HG02798 (cell line): ENCODE measurements at regions not wholly inside any gene's neighbourhood (a gene's known extent, or its start where the extent isn't known, plus 50 kb on each side); places are given as distances from the start of the nearest gene placed in this dataset.
A peak's percentile ranks its signal among the peaks of the same experiment; 100 is the strongest.

Experiments
- ATAC-seq: cut with Tn5 transposase; IDR thresholded peaks from one replicate; pipeline ENCODE4 v1.9.1; 2021; ENCODE audit warnings: mild to moderate bottlenecking; ENCODE audit not compliant: unreplicated experiment, poor library complexity

DNA sequence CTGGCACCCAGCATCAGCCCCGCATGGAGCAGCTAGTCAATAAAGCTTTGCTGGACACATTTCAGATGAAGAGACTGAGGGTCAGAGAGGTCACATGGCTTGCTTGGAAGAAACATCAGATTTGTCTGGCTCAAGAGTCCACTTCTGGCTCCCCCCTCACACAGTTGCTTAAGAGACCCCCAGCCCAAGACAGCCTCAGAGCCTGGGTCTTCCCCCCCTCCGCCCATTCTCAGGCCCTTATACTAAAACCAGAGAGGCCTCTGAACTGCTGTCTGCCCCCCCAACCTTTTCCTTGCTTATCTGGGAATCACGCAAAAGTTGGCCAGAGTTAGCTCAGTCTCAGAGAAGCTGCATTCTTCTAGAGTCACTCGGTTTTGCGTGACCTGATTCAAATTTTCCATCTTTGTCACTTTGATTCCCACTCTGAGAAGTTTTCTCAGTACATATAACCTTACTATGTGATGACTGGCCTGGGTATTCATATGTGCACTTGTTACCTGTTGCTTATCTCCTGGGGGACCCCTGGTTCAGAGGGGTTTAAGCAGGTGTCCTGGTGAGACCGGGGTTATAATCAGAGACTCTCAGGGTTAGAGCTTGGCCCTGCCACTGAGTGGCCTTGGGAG is 145.4 kb upstream of the IER5L start:
- ATAC-seq: no peak

DNA sequence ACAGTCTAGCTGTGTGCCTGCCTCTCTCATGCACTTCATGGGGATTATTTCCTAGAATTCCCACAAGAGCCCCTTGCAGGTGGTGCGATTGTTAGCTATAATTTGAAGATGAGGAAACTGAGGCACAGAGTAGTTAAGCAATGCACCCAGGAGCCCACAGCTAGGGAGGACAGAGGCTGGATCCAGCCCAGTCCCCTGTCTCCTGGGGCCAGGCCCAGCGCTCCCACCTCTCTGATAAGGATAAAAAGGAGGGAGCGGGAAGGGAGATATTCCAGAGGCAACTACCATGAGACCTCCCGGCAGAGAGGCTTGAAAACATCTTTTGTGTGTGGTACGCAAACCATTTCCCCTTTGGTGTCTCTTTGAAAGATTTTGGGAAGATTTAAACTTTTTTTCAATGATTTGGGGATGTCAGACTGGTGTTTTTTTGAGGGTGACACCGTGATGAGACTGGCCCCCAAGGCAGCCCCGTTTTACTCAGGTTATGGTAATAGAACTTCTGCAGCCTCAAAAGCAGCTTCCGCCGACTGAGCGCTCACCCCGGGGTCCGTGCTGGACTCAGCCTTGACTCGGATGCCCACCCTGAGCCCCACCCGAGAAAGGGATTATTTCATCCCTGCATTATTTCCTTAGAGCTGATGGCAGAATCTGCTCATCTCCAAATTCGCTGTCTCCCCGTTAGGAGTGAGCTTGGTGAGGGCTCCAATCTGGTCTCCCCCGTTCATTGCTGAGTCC is 144.7 kb upstream of the IER5L start:
- ATAC-seq: no peak

DNA sequence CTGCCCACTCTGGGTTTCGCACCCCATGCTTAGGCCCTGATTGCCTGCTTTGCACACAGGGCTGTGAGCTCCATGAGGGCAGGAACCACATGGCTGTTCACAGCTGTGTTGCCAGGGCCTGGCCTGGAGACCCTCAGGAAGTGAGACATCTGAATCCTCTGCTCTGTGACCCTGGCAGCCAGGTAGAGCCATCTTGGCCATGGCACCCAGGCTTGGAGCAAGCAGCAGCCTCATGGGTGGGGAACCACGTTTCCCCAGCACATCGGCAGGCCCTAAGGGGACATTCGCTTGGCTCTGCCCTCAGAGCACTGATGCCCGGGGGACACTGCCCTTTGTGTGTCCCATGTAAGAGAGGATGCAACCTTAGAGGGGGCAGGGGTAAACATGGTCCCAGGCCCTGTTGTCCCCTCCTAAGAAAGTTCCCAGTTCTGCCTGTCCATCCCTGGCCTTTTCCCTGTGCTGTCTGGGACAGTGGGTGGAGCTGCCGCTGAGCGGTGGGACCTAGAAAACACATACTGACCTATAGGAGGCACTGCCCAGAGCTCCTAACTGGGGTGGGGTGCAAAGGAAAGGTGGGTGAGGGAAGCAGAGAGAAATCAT is 144.1 kb upstream of the IER5L start:
- ATAC-seq: no peak

DNA sequence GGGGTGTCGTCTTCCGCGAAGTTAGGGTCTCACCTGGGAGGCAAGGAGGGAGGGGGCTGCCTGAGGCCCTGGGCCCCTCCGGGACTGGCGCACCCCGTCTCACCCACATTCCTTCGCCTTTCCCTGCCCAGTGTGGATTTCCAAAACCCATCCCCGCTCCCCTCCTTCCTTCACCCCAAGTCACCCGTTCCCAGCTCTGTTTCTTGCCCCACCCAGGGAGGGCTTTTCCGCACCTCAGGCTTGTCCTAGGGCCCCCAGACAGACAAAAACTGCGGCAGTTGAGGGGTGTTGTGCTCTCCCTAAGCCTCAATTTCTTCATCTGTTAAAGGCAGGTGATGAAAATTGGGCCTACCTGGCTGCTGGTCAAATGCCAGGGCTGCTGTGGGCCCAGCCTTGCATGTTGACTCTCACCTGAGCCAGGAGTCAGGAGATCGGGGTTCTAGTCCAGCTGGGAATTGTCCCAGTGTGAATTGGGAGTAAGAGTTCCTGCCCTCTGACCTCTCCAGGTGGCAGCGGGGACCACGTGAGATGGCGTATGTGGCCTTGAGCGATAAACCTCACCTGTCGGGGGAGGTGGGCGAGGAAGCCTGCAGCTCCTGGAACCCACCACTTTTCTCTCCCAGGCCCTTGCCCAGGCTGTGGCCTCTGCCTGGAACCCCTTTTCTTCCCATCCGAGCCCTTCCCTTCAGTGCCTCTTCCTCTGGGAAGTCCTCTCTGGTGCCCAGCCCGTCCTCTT is 143.4 kb upstream of the IER5L start:
- no peak for ATAC-seq

DNA sequence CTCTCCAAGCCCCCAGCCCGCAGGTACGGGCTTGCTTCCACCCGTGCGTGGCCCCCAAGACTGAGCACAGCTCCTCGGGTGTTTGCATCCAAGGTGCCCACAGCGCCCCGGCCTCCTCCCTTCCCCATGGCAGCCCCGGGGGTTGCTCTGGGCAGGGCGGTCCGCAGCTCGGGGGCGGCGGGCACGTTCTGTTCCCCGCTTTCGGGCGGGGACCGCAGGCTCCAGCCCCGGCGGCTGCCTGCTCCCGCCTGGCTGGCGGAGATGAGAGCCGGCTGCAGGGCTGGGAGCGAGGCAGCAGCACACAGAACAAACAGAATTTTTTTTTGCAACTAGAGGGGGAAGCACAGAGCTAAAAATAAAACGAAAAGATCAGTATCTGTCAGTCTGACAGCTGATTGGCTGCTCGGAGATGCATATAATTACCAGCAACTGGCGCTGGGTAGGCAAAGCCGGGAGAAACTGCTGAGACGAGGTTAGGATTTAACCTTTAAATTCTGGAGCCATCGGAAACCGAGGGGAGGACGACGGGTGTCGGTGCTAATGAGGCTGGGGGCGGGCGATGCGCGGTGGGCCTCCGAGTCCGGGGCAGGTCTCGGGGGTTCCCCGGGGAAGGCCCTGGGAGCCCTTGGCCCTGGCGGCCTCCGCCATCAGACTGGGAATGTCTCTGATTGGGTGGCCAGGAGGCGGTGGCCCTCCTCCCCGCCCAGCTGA is 142.7 kb upstream of the IER5L start:
- ATAC-seq: peak; percentile 49

DNA sequence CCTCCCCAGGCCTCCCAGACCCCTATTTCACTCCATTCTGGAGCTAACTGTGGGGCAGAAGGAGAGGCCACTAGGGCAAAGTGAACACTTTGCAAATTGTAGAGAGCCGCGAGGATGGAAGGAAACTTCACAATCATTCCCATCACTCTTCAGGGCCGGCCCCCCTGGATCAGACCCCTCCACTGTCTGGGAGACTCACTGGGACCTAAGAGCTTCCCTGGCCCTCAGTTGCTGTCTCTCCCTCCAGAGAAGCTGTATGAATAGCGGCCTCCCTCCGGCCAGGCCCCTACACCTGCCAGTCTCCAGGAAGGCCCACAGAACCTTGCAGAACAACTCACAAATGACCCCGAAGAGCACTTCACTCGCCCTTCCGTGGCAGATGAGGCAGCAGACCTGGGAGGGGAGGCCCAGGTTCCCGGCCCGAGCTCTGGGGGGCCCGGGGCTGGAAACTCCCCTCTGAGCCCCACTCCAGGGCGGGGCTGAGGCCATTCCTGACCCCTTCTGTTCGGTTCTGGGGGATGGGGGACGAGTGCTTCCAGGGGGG is 141.9 kb upstream of the IER5L start:
- no peak for ATAC-seq

DNA sequence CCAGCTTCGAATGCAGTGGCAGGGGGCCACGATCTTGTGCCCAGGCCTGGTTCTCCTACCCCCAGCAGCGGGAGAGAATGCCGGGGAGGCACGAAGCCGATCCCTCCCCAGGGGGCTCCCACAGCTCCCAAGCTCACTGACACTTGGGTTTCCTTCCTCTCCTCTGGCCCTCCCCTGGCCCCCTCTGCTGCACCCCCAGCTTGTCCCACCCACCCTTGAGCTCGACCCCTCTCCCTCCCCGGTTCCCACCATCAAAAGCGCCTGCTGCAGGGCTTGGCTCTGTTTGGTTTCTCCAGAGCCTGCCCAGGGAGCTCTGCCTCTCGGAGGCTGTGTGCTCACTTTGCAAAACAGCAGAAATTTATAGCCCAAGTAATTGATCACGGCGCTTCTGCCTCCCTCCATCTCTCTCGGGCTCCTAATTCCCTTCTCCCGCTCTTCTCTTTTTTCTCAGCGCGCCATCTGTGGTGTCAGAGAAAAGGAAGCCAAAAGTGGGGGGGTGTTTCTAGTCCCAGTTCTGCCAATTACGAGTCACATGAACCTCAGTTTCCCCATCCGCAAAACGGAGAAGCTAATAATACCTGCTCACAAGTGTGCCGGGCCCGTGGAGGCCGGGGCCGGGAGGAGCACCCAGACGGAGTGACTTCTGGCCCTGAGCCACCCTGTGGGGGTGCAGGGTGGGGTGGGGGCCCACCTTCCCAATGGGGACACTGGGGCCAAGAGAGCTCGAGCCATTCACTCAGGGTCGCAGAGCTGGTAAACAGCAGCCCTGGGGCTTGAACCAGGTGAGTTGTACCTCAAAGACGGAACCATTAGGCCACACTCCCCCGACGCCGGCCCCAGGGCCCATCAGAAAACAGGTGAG is 141.2 kb upstream of the IER5L start:
- no peak for ATAC-seq

DNA sequence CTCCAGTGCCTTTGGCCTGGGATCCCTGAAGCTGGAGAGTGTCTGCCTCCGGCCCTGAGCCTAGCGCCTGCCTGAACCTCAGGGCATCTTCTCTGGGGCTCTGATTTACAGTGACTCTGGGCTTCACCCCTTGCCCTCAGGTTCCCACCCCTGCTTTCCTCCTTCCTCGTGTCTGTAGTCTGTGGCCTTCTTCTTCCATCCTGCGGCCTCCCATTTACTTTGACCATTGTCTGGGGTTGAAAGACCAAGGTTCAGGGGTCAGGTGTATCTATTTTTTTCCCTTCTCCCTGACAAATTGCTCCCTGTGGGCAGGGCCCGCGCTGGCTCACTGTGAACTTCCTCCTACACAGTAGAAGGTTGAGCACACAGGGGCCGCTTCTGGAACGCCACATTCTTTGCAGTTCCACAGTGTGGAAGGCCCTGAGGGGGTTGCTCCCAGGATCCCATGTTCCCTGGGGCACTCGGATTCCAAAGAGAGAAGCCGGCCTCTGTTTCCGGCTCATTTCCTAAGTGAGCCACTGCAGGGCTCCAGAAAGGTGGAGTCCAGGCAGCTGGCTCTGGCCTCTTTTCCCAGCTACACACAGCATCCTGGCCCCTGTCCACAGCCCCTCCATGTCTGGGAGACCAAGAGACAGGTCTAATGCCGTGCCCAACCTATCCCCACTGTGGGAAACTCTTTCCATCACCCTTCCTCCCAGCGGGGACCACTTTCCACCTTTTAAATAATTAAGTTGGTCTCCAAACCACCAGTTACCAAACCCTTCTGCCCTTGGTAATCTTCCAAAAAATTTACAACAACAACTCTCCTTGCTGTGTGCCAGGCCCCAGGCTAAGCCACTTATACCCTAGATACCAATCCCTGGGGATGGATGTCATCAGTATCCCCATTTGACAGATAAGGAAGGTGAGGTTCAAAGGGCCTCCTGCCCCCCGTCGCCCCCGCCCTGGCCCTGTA is 140.3 kb upstream of the IER5L start:
- no peak for ATAC-seq

DNA sequence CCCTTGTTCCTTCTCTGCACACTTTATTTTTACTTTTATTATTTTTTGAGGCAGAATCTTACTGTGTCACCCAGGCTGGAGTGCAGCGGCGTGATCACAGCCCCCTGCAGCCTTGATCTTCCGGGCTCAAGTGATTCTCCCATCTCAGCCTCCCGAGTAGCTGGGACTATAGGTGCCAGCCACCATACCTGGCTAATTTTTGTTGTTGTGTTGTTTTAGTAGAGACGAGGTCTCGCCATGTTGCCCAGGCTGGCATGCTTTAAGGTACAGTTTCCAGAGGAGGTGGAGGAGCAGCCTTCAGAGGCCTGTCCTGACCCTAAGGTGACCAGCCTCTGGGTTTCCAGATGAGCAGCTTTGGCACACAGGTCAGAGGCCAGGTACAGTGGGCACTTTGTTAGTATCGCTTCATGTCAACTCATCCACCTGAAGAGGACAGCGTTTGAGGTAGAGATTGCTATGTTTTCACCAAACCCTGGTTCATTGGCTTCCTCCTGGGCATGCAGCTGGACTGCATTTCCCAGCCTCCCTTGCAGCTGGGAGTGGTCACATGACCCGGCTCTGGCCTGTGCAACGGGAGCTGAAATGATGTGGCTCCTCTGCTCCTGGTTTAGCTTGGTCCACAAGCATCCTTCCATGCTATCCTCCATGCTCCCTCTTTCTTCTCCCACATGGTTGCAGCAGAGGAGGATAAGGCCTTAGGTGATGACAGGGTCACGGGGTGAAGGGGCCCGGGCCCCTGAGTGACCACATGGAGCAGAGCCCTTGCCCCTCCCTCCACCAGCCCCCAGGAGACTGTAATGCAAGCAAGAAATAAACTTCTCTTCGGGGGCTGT is 139.3 kb upstream of the IER5L start:
- no peak for ATAC-seq

DNA sequence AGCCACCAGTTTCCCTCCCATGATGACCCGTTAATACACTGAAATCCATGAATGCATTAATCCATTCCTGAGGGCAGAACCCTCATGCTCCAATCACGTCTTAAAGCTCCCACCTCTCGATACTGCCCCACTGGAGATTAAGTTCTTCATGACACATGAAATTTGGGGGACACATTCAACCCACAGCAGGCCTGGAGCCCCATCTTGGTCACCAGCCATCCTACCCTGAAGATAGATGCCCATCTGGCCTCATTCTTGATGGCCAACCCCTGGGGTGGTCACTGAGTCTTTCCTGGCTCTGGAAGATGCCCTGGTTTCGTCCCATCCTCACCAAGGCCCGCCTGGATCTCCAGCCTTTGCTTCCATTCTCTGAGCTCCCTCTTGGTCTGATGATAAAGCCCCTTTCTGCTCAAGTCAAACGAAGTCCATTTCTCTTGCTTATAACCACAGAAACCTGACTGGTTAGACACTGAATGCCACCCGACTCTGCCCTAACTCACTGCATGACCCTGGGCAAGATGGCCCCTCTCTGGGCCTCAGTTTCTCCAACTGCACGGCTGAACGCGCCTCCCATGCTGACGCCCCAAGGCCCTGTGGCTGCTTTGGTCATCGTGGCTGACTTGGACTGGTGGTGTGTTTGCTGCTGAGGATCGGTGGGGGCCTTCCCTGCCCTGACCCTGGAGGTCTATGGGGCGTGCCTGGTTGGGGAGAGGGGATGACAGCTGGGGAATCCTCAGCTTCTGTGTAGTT is 138.4 kb upstream of the IER5L start:
- no peak for ATAC-seq

DNA sequence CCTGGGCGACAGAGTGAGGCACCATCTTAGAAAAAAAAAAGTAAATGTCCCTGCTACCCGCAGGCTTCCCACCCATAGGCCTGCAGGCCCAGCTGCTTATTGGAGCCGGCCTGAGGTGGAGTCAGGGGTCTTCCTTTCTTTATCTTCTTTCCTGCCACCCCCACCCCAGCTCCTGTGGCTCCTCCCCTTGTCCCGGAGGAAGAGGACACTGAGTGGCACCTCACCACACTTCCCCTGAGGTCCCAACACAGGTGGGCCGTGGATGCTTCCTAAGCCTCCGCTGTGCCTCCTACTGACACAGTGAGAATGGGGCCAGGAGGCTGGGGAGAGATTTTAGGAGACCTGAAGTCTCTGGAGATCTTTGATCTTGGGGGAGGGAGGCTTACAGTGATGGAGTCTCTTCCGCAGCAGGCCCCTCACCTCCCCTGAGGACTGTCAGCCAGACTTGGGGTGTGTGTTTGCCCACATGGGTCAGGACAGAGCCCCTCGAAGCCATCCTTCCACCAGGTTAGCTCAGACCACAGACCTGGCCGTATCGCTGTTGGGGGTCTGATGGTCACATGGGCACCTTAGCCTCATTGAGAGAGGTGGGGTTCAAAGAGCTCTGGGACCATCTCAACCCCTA is 135.4 kb upstream of the IER5L start:
- ATAC-seq: no peak

DNA sequence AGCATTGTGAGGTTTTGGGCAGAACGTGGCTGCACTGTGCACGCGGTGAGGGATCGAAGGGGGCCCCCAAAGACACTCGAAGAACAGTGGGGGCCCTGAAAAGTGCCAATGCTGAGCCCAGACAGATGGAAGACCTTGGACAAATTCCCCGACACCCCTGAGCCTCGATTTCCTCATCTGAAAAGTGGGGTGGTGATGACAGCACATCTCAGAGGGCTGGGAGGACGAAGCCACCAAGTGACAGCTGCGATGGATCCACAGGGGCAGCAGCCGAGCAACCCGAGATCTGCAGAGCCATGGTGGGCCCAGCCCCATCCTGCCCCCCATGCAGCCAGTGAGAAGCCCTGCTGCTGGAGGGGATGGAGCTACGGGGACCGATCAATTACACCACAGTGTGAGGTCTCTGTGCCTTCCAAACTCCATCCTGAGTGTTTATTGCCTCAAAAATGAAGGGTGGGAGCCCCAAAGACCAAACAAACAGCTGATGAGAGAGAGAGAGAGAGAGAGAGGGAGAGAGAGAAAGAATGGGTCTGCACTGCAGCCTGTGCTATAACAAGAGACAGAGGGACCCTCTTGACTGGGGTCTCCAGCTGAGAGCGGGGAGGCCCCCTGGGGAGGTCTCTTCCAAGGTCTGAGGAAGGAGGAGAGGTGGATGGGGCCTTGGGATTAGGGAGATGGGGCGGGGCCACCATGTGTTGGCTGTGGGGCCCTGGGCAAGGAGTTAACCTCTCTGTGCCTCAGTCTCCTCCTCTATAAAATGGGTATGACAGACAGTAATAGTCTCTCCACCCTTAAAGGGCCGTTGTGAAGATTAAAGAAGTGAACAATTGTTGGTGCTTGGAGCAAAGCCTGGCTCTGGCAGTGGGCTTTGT is 134.4 kb upstream of the IER5L start:
- no peak for ATAC-seq

DNA sequence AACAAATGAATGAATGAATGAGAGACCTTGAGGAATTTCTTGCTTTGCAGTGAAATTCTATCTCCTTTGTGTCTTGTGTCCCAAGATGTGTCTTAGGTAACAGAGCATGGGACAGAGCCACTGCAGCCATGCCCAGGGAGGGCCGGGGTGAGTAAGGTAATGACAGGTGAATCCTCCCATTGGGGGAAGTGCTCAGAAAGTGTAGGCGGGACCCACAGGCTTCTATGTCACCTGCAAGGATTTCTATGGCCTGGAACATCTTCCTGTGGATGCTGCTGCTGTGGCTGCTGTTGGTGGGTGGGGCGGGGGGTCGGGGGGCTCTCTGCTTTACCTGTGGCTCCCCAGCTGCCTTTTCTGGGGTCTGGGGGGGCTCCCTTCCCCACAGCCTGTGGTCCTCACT is 133.6 kb upstream of the IER5L start:
- ATAC-seq: no peak

DNA sequence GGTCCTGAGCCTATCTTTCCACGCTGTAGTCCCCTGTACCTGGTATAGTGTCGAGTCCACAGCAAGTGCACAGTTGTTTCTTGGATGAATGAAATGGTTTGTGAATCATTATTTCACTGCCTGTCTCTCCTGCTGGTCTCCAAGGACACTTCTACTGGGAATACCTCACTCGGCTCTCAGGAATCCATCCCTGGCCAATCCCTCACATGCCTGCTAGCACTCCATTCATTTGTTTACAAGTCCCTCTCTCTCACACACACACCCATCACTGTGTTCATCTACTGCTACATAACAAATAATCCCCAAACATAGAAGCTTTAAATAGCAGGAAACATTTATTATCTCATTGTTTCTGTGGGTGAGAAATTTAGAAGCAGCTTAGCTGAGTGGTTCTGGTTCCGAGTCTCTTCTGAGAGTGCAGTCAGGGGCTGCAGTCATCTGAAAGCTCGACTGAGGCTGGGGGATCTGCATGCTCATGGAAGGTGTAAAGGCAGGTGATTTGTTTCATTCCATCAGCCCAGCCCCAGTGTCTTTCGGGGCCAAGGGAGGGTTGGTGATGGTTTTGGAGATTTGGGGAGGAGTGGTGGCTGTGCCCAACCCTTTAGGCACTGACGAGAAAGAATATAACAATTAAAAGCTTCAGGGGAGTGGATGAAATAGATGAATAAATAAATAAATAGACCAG is 132.7 kb upstream of the IER5L start:
- ATAC-seq: no peak

DNA sequence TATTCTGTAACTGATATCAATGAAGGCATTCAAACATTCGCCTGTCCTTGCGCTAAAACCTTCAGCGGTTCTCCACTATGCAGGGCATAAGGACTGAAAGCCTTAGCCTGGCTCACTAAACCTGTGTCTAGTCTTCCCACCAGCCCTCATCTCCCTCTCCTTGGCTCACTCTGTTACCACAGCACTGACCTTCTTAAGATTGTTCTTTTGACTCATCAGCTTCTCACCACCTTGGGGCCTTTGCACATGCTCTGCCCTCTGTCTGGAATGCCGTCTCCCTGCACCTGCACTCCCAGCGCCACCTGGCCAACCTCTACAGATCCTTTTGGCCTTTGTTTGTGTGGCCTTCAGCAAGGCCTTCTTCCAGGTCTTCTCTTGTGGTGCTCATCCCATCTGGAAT is 131.8 kb upstream of the IER5L start:
- ATAC-seq: no peak
